Stimulated activated CD4-positive, alpha-beta T cell treated with anti-CD3 and anti-CD28 coated beads, Interleukin-1b, Interleukin-23, amount 100 ng/mL, for 24 hours (primary cell): ENCODE measurements at regions not wholly inside any gene's neighbourhood (a gene's known extent, or its start where the extent isn't known, plus 50 kb on each side); places are given as distances from the start of the nearest gene placed in this dataset.

Experiments
- DNase-seq, 4 experiments: peaks; one replicate each; pipeline ENCODE4 v3.0.0-alpha.2; 2020; ENCODE audit warnings: low read depth in 4 of 4, low spot score in 1 of 4

- no peak for DNase-seq
These were observed 398.8 kb downstream of the DUSP10 start for GRCh38 chr1:221343136-221343535.

- no peak for DNase-seq
These were observed 398.3 kb downstream of the DUSP10 start for GRCh38 chr1:221343607-221344006.

GRCh38 chr1:221344693-221345092 is 397.2 kb downstream of the DUSP10 start:
- DNase-seq = no peak

GRCh38 chr1:221347706-221348105 is 394.2 kb downstream of the DUSP10 start:
- DNase-seq = no peak

GRCh38 chr1:221350091-221350490 is 391.8 kb downstream of the DUSP10 start:
- DNase-seq = no peak

GRCh38 chr1:221356693-221357092 is 385.2 kb downstream of the DUSP10 start:
- no peak for DNase-seq

- no peak for DNase-seq
These were observed 378.9 kb downstream of the DUSP10 start for GRCh38 chr1:221363039-221363438.

- DNase-seq = no peak
These were observed 375.3 kb downstream of the DUSP10 start for GRCh38 chr1:221366495-221367110.

- no peak for DNase-seq
These were observed 370.2 kb downstream of the DUSP10 start for GRCh38 chr1:221371705-221372104.

- DNase-seq = no peak
These were observed 368.1 kb downstream of the DUSP10 start for GRCh38 chr1:221373795-221374194.

GRCh38 chr1:221376286-221376685 is 365.6 kb downstream of the DUSP10 start:
- no peak for DNase-seq

GRCh38 chr1:221381910-221382623 is 359.8 kb downstream of the DUSP10 start:
- DNase-seq = no peak

GRCh38 chr1:221392453-221392852 is 349.4 kb downstream of the DUSP10 start:
- no peak for DNase-seq

GRCh38 chr1:221394011-221394544 is 347.8 kb downstream of the DUSP10 start:
- no peak for DNase-seq

GRCh38 chr1:221396526-221396925 is 345.4 kb downstream of the DUSP10 start:
- DNase-seq = no peak

GRCh38 chr1:221397141-221397540 is 344.7 kb downstream of the DUSP10 start:
- no peak for DNase-seq

GRCh38 chr1:221397606-221398005 is 344.3 kb downstream of the DUSP10 start:
- DNase-seq = no peak

- no peak for DNase-seq
These were observed 336.7 kb downstream of the DUSP10 start for GRCh38 chr1:221405146-221405545.

- DNase-seq = no peak
These were observed 333.6 kb downstream of the DUSP10 start for GRCh38 chr1:221408117-221408803.

- no peak for DNase-seq
These were observed 330.6 kb downstream of the DUSP10 start for GRCh38 chr1:221411283-221411682.

GRCh38 chr1:221414772-221415539 is 326.9 kb downstream of the DUSP10 start:
- no peak for DNase-seq
